Ectodermal cell (in vitro differentiated cells): ENCODE measurements at regions not wholly inside any gene's neighbourhood (a gene's known extent, or its start where the extent isn't known, plus 50 kb on each side); places are given as distances from the start of the nearest gene placed in this dataset.

Source experiments
- H3K27ac ChIP-seq: 2 replicates; pipeline ENCODE4 v1.7.0; 2013; ENCODE audit warnings: mild to moderate bottlenecking, low read depth, low read length; ENCODE audit not compliant: insufficient read depth, poor library complexity, severe bottlenecking
- H3K27me3 ChIP-seq: 2 replicates; pipeline ENCODE4 v1.7.0; 2013; ENCODE audit warnings: mild to moderate bottlenecking, low read length; ENCODE audit not compliant: insufficient read depth, control insufficient read depth, poor library complexity, severe bottlenecking
- H3K36me3 ChIP-seq: one replicate; pipeline ENCODE4 v1.7.0; 2013; ENCODE audit warnings: low read length; ENCODE audit not compliant: control insufficient read depth, insufficient read depth
- H3K4me1 ChIP-seq: one replicate; pipeline ENCODE4 v1.7.0; 2013; ENCODE audit warnings: low read length; ENCODE audit not compliant: control insufficient read depth, insufficient read depth
- H3K4me3 ChIP-seq: 2 replicates; pipeline ENCODE4 v1.7.0; 2013; ENCODE audit warnings: low read depth, low read length, control low read depth; ENCODE audit not compliant: insufficient read depth
- H3K9me3 ChIP-seq: 2 replicates; pipeline ENCODE4 v1.7.0; 2013; ENCODE audit warnings: mild to moderate bottlenecking, low read length, moderate library complexity; ENCODE audit not compliant: control insufficient read depth
- WGBS, 2 experiments: methylation state at CpG; one replicate each; pipeline ENCODE4 v1.1.7; 2013; ENCODE audit warnings: missing lambda C conversion rate in 2 of 2; 5-methylcytosine and 5-hydroxymethylcytosine counted together

DNA sequence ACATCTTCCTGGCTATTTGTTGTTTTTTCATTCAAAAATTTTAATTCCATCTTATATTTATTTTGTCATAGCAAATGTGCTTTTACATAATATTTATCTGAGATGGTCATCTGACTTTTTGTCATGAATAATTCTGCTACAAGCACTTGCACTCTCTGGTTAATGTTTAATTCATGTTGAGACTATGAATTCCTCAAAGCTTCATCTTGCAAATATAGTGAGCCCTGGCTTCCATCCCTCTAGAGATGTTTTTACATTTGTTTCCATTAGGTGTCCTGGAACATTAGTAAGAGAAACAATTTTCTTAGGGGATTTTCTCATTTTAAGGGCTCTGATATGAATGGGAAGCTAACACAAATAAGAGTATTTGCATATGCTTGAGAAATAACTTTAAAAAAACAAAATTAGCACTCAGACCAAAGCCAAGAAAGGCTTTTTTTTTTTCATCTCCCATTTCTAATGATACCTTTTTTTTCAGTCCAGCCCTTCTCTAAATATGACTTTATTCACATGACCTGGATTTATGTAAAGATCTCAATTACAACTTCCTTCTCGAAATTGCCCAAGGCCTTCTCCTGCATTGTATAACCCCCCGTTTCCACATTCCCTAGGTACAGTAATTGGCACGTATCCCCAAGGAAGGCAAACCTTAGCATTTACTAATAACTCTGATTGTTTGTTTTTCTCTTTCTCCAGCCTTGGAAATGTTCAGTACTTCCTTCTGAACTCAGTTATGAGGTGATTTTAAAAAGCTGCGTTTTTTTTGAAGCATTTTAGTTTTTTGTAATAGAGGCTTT is 797.0 kb upstream of the GJE1 start:
- no peaks in the 10 kb centered on the region for H3K4me1 ChIP-seq
- H3K9me3 ChIP-seq, result no peaks in the 10 kb centered on the region
- H3K27ac ChIP-seq, result no peak overlapping the region
- no peak overlapping the region for H3K4me3 ChIP-seq
- H3K27me3 ChIP-seq, result no peaks in the 10 kb centered on the region
- H3K36me3 ChIP-seq, result no peaks in the 10 kb centered on the region
- 90 to 92% methylated on average over 3 of the region's 4 CpGs for WGBS, 2 experiments

DNA sequence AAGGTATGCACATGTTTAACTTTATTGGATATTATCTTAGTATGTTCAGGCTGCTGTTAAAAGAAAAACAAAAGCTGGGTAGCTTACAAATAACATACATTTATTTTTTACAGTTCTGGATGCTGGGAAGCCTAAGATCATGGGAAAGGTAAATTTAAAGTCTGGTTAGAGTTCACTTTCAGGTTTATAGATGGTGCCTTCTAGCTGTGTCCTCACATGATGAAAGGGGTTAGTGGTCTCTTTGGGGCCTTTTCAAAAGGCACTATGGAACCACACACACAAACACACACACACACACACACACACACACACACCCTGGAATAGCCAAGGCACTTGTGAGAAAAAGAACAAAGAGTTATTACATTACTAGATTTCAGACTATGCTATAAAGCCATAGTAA is 805.8 kb upstream of the GJE1 start:
- Histone ChIP-seq H3K4me1 (no peaks in the 10 kb centered on the region), H3K9me3 (no peaks in the 10 kb centered on the region), H3K27ac (no peak overlapping the region), H3K4me3 (no peak overlapping the region), H3K36me3 (no peaks in the 10 kb centered on the region), H3K27me3 (no peaks in the 10 kb centered on the region)

DNA sequence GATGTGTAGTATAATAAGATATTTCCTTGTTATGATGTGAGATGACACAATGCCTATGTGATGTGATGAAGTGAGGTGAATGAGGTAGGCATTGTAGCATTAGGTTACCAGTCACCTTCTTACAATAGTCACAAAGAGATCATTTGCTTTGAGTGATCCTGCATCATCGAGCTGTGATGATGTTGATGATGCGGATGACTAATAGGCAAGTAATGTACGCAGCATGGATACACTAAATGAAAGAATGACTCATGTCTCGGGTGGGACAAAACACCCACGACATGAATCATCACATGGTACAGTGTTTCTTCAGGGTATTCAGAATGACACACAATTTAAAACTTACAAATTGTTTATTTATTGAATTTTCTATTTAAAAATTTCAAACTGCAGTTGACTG is 806.3 kb upstream of the GJE1 start:
- Histone ChIP-seq H3K4me1 (no peaks in the 10 kb centered on the region), H3K4me3 (no peak overlapping the region), H3K9me3 (no peaks in the 10 kb centered on the region), H3K27me3 (no peaks in the 10 kb centered on the region), H3K36me3 (no peaks in the 10 kb centered on the region), H3K27ac (no peak overlapping the region)
- WGBS, 2 experiments, result 74 to 92% methylated on average over 4 to 5 of the region's 5 CpGs

DNA sequence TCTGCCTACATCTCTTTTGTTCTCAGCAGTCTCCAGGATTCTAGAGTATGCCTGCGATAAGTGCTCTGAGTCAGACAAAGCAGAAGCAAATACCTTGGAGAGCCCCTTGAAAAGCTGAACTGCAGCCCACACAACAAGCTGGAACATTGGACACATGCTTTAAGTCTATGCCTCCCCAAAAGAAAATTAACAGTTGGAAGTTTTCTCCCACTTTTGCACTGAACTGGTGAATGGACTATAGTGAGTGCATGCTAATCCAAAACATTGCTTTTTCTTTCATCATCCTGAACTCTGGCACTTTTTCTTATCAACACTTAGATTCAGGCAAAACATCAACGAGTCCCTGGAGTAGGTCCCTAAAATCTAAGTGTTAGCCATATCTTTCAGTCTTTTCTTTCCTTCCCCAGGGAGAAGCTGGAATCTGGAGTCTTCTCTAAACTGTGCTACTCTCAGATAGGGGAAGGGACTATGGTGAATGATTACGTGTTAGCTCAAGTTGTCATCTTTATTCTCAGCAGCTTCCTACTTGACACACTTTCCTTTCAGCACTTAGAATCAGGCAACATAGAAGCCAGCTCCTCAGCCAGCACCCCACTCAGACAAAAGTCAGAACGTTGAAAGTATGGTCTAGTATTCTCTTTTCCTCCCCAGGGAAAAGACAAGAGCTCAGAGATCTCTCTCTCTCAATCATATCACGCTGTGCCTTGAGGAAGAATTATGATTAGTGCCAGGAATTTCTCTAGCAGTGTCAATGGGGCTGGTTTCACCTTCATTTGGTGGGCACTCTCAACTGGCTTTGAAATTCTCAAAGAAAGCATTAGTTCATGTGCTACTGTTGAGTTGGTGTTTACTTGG is 811.0 kb upstream of the GJE1 start:
- WGBS, 2 experiments, result 90 to 92% methylated on average over 5 of the region's 5 CpGs
- H3K27ac ChIP-seq, result no peak overlapping the region
- no peaks in the 10 kb centered on the region for H3K4me1 ChIP-seq
- H3K4me3 ChIP-seq, result no peak overlapping the region
- H3K36me3 ChIP-seq, result no peaks in the 10 kb centered on the region
- no peaks in the 10 kb centered on the region for H3K27me3 ChIP-seq
- no peaks in the 10 kb centered on the region for H3K9me3 ChIP-seq

DNA sequence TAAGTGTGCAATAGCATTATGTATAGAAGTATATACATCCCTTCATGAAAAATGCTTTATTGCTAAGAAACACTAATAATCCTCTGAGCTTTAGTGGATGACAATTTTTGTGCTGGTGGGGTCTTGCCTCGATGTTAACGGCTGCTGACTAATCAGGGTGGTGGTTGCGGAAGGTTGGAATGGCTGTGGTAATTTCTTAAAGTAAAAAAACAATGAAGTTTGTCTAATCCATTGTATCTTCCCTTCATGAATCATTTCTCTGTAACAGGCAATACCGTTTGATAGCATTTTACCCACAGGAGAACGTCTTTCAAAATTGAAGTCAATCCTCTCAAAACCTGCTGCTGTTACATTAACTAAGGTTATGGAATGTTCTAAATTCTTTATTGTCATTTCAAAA is 816.5 kb upstream of the GJE1 start:
- H3K27me3 ChIP-seq, result no peaks in the 10 kb centered on the region
- H3K36me3 ChIP-seq, result no peaks in the 10 kb centered on the region
- H3K4me3 ChIP-seq, result no peak overlapping the region
- no peak overlapping the region for H3K27ac ChIP-seq
- no peaks in the 10 kb centered on the region for H3K9me3 ChIP-seq
- H3K4me1 ChIP-seq, result no peaks in the 10 kb centered on the region
- WGBS, 2 experiments, result 96% methylated on average over 5 of the region's 5 CpGs

DNA sequence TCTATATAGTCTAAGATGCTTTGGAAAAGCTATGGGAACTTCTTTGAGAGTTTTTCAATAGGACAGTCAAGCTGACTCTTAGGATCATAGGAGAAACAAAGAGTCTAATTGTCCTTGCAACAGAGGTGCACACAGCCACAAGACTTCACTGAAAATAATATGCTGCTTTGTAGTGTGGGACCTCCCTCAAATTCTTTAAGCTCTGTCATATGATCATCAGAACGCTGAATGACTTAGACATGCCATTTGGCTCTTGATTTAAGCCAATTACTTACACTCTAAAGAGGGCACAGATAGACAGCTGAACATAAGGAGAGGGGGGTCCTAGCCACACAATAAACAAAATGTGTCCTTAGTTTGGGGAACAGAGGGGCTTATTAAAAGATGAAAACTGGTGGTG is 818.7 kb upstream of the GJE1 start:
- Histone ChIP-seq H3K27ac (no peak overlapping the region), H3K36me3 (no peaks in the 10 kb centered on the region), H3K4me3 (no peak overlapping the region), H3K27me3 (no peaks in the 10 kb centered on the region), H3K9me3 (no peaks in the 10 kb centered on the region), H3K4me1 (no peaks in the 10 kb centered on the region)
- 80 to 100% methylated on average over 1 of the region's 1 CpG for WGBS, 2 experiments

DNA sequence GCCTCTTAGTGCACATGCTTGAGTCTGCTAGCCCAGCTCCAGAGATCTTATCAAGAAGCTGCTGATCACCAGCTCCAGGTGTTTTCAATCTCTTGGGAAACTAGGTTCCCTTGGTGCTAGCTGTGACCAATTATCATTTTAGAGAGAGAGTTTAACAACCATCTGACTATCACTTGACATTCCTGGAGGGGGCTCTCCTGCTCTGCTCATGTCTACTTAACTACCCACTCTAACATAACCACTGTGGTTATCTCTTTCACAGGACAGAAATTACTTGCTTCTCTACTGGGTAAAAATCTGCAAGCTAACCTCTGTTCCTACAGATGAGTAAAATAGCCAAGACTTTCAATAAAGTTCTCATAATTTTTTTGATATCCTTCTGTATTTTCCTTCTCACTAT is 823.4 kb upstream of the GJE1 start:
- H3K4me3 ChIP-seq, result no peak overlapping the region
- no peaks in the 10 kb centered on the region for H3K27me3 ChIP-seq

DNA sequence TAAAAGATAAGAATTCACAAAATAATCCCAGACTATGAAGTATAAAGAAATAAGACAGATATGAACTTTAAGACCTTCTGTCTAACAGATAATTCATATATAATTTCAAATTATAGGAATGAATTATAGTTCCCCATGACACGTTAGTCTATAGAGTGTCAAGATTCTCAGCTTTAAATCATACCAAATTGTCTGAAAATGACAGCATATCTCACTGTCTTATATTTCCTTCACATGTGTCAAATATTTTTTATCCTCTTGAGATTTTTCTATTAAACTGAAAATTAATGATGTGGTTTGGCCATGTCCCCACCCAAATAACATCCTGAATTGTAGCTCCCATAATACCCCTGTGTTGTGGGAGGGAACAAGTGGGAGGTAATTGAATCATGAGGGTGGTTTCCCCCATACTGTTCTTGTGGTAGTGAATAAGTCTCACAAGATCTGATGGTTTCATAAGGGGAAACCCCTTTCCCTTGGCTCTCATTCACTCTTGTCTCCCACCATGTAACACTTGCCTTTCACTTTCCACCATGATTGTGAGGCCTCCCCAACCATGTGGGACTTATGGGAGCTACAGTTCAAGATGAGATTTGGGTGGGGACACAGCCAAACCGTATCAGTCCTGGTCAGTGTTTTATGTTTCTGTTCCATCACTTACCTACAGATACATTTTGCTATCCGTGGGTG is 825.3 kb upstream of the GJE1 start:
- no peak overlapping the region for H3K4me3 ChIP-seq
- H3K36me3 ChIP-seq, result no peaks in the 10 kb centered on the region
- no peaks in the 10 kb centered on the region for H3K27me3 ChIP-seq
- no peak overlapping the region for H3K27ac ChIP-seq
- no peaks in the 10 kb centered on the region for H3K9me3 ChIP-seq
- 90 to 92% methylated on average over 2 to 3 of the region's 3 CpGs for WGBS, 2 experiments
- no peaks in the 10 kb centered on the region for H3K4me1 ChIP-seq

More for the DNA sequence above, 823.4 kb upstream of the GJE1 start:
- H3K27ac ChIP-seq, result no peak overlapping the region
- H3K36me3 ChIP-seq, result no peaks in the 10 kb centered on the region
- no peaks in the 10 kb centered on the region for H3K4me1 ChIP-seq
- H3K9me3 ChIP-seq, result no peaks in the 10 kb centered on the region

DNA sequence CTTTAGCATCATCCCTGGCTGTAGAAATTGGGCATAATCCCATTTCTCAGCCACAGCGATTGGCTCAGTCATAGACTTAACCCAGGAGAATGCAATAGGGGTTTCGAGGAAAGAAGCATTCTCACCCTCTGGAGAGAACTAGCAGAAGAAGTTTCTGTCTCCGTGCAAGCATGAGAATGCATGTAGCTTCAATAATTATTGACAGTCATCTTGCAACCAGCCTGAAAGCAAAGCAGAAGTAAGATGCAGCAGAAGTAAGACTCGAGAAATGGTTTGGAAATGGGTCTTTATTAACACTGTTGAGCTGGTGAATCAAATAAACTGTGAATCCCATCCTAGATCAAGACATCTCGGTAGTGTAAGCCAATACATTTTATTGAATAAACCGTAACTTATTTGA is 828.8 kb upstream of the GJE1 start:
- no peaks in the 10 kb centered on the region for H3K27me3 ChIP-seq
- no peaks in the 10 kb centered on the region for H3K4me1 ChIP-seq
- WGBS, 2 experiments, result 94 to 97% methylated on average over 6 of the region's 6 CpGs
- H3K27ac ChIP-seq, result no peak overlapping the region
- no peak overlapping the region for H3K4me3 ChIP-seq
- H3K36me3 ChIP-seq, result no peaks in the 10 kb centered on the region
- H3K9me3 ChIP-seq, result no peaks in the 10 kb centered on the region

DNA sequence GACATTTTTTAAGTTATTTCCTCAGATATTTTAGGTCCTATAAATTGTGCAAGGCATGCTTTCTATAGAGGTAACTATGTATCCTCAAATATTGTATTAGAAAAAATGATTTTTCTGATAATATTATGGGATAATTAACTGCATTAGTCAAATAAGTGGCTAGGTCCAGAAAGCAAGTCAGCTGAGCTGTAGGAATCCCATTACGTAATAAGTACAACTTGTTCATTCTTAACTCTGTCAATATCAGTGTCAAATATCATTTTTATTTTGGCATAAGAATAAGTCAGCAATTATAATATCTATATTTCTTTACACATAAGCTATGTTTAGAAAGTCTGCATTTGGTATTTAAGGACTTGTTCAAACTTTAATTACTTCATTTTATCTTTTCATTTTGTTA is 830.9 kb upstream of the GJE1 start:
- no peak overlapping the region for H3K27ac ChIP-seq
- WGBS, 2 experiments, result 83% methylated on average over 1 of the region's 1 CpG; no CpG with 5 or more reads in 1 of the 2 experiments
- H3K4me3 ChIP-seq, result no peak overlapping the region
- H3K9me3 ChIP-seq, result no peaks in the 10 kb centered on the region
- H3K27me3 ChIP-seq, result no peaks in the 10 kb centered on the region
- no peaks in the 10 kb centered on the region for H3K4me1 ChIP-seq
- H3K36me3 ChIP-seq, result no peaks in the 10 kb centered on the region
